Calu3 (cell line): ENCODE measurements at regions not wholly inside any gene's neighbourhood (a gene's known extent, or its start where the extent isn't known, plus 50 kb on each side); places are given as distances from the start of the nearest gene placed in this dataset.
"Not testable (repeated sequence)": the region's sequence is repeated elsewhere in the genome, so short reads cannot be mapped to it uniquely, and the experiment has no call there.

Experiments
- BruUV-seq: library from RNA; stranded (reverse); fragments of 400-500 nt; replicated peaks from 2 replicates; lab custom pipeline; 2021; lab: Mats Ljungman, UMichigan
- CTCF ChIA-PET: fragments of 300-600 bp; sonication (Branson Sonifier 250); formaldehyde crosslinking; loops from one replicate; lab custom pipeline; 2022; ENCODE audit warnings: antibody characterized with exemption; lab: Charles Lee
- DNase-seq: peaks from one replicate; pipeline ENCODE4 v3.0.0; 2022
- H3K27ac Mint-ChIP-seq: one replicate; pipeline ENCODE4 v1.8.0; 2022; ENCODE audit warnings: mixed read lengths; ENCODE audit not compliant: unreplicated experiment
- H3K27me3 Mint-ChIP-seq: one replicate; pipeline ENCODE4 v1.8.0; 2022; ENCODE audit warnings: mixed read lengths; ENCODE audit not compliant: unreplicated experiment
- H3K36me3 Mint-ChIP-seq: one replicate; pipeline ENCODE4 v1.8.0; 2022; ENCODE audit warnings: mild to moderate bottlenecking, moderate library complexity, mixed read lengths; ENCODE audit not compliant: insufficient read depth, unreplicated experiment
- H3K4me1 Mint-ChIP-seq: one replicate; pipeline ENCODE4 v1.8.0; 2022; ENCODE audit warnings: mild to moderate bottlenecking, low read depth, mixed read lengths; ENCODE audit not compliant: unreplicated experiment
- H3K4me3 Mint-ChIP-seq: one replicate; pipeline ENCODE4 v1.8.0; 2022; ENCODE audit warnings: mild to moderate bottlenecking, low read depth, moderate library complexity, mixed read lengths; ENCODE audit not compliant: unreplicated experiment
- H3K9me3 Mint-ChIP-seq: one replicate; pipeline ENCODE4 v1.8.0; 2022; ENCODE audit warnings: low read depth, mixed read lengths; ENCODE audit not compliant: unreplicated experiment
- intact Hi-C: fragments of 100-400 bp; cut with micrococcal nuclease; formaldehyde crosslinking; loops from one replicate; pipeline ENCODE4 v1.10.0; 2022; ENCODE audit not compliant: unreplicated experiment
- TF ChIP-seq, protein P1 (sequence below): fragments of 200-600 bp; IDR thresholded peaks from one replicate; pipeline ENCODE4 v1.8.0; 2022; ENCODE audit warnings: antibody characterized with exemption; ENCODE audit not compliant: unreplicated experiment

DNA sequence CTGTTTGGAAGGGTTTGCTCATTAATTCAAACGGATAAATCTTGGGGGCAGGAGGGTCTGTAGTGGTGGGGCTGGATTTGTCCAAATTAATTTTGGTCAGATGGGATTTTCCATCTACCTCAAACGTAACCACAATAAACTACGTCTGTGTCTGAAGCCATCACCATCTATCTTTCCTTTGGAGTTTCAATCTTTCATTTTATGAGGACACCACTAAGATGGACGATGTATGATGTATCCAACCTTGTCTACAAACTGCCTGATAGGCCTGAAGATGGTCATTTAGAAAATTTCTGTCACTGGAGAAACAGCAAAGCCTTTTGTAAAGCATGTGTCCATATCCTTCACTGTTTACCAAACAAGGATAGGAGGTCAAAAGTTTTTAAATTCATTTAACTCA, 138.6 kb upstream of the MARCKS start:
- no peak overlapping the region for H3K27ac Mint-ChIP-seq
- TF ChIP-seq, protein P1, sequence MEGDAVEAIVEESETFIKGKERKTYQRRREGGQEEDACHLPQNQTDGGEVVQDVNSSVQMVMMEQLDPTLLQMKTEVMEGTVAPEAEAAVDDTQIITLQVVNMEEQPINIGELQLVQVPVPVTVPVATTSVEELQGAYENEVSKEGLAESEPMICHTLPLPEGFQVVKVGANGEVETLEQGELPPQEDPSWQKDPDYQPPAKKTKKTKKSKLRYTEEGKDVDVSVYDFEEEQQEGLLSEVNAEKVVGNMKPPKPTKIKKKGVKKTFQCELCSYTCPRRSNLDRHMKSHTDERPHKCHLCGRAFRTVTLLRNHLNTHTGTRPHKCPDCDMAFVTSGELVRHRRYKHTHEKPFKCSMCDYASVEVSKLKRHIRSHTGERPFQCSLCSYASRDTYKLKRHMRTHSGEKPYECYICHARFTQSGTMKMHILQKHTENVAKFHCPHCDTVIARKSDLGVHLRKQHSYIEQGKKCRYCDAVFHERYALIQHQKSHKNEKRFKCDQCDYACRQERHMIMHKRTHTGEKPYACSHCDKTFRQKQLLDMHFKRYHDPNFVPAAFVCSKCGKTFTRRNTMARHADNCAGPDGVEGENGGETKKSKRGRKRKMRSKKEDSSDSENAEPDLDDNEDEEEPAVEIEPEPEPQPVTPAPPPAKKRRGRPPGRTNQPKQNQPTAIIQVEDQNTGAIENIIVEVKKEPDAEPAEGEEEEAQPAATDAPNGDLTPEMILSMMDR, result no peak
- no peaks in the 10 kb centered on the region for H3K27me3 Mint-ChIP-seq
- CTCF ChIA-PET, result interaction anchor here (0.6 to 1.1 kb wide), 3 partner anchors 27 to 304 kb away, joined by 3 to 4 read pairs (median 3); no protein-coding TSS in a partner anchor
- H3K4me1 Mint-ChIP-seq, result peaks cover 10% of the 10 kb centered on the region
- no peaks in the 10 kb centered on the region for H3K9me3 Mint-ChIP-seq
- BruUV-seq, result no TSS peak
- H3K4me3 Mint-ChIP-seq, result no peak overlapping the region
- H3K36me3 Mint-ChIP-seq, result no peaks in the 10 kb centered on the region
- no peak for DNase-seq
- intact Hi-C loops, result no loop called here

- H3K36me3 Mint-ChIP-seq, result no peaks in the 10 kb centered on the region
- intact Hi-C loops, result no loop called here
- no TSS peak for BruUV-seq
- TF ChIP-seq, protein P1, result no peak
- no peak overlapping the region for H3K4me3 Mint-ChIP-seq
- no peak overlapping the region for H3K27ac Mint-ChIP-seq
- peaks cover 10% of the 10 kb centered on the region for H3K4me1 Mint-ChIP-seq
- CTCF ChIA-PET, result interaction anchor here (0.6 to 1.1 kb wide), 5 partner anchors 27 to 305 kb away, joined by 3 to 4 read pairs (median 4); no protein-coding TSS in a partner anchor
- peak; percentile 24 for DNase-seq
- H3K9me3 Mint-ChIP-seq, result no peaks in the 10 kb centered on the region
- no peaks in the 10 kb centered on the region for H3K27me3 Mint-ChIP-seq
Observed at GRCh38 chr6:113719064-113719463, 138.1 kb upstream of the MARCKS start.

GRCh38 chr6:113719545-113719944, 137.6 kb upstream of the MARCKS start:
- intact Hi-C loops, result no loop called here
- CTCF ChIA-PET, result interaction anchor here (0.6 to 1.1 kb wide), 4 partner anchors 32 to 305 kb away, joined by 3 to 4 read pairs (median 4); no protein-coding TSS in a partner anchor
- H3K27ac Mint-ChIP-seq, result peak overlapping the region; percentile 8

GRCh38 chr6:113723182-113723581, 134.0 kb upstream of the MARCKS start:
- H3K4me3 Mint-ChIP-seq, result no peak overlapping the region

More at GRCh38 chr6:113719545-113719944, 137.6 kb upstream of the MARCKS start:
- no peaks in the 10 kb centered on the region for H3K27me3 Mint-ChIP-seq
- no peaks in the 10 kb centered on the region for H3K9me3 Mint-ChIP-seq
- no peak for DNase-seq
- H3K4me3 Mint-ChIP-seq, result no peak overlapping the region
- TF ChIP-seq, protein P1, result no peak
- peaks cover 10% of the 10 kb centered on the region for H3K4me1 Mint-ChIP-seq
- BruUV-seq, result no TSS peak
- H3K36me3 Mint-ChIP-seq, result no peaks in the 10 kb centered on the region

GRCh38 chr6:113724927-113725326, 132.2 kb upstream of the MARCKS start:
- H3K9me3 Mint-ChIP-seq, H3K27me3 Mint-ChIP-seq, CTCF ChIA-PET, intact Hi-C loops, BruUV-seq, H3K36me3 Mint-ChIP-seq, H3K4me1 Mint-ChIP-seq, H3K4me3 Mint-ChIP-seq, DNase-seq, H3K27ac Mint-ChIP-seq: not testable (repeated sequence)

More at GRCh38 chr6:113723182-113723581, 134.0 kb upstream of the MARCKS start:
- CTCF ChIA-PET, result no interaction called here
- H3K36me3 Mint-ChIP-seq, result no peaks in the 10 kb centered on the region
- BruUV-seq, result no TSS peak
- no peak for DNase-seq
- H3K27me3 Mint-ChIP-seq, result no peaks in the 10 kb centered on the region
- H3K4me1 Mint-ChIP-seq, result peaks cover 10% of the 10 kb centered on the region
- TF ChIP-seq, protein P1, result no peak
- no peak overlapping the region for H3K27ac Mint-ChIP-seq
- intact Hi-C loops, result no loop called here
- no peaks in the 10 kb centered on the region for H3K9me3 Mint-ChIP-seq
